Cerebellar cortex (tissue), 1 donor: ENCODE measurements at regions not wholly inside any gene's neighbourhood (a gene's known extent, or its start where the extent isn't known, plus 50 kb on each side); places are given as distances from the start of the nearest gene placed in this dataset.

Experiments
- DNase-seq: peaks from one replicate; pipeline ENCODE4 v3.0.0-alpha.2; 2015; ENCODE audit warnings: low spot score

DNA sequence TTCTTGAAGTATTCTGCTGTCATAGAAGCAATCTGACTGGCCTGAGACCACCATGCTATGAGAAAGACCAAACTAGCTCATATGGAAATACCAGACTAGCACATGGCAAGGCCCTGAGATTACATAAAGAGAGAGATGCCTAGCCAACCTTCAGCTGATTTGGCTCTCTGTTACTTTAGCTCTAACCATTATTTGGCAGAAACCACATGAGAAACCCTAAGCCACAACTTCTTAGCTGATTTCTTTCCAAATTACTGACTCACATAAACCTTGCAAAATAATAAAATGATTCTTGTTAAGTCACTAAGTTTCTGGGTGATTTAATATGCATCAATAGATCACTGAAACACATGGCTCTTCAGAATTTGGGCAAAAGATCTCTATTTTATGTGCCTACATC lies 295.0 kb upstream of the ZNF521 start:
- no peak for DNase-seq

DNA sequence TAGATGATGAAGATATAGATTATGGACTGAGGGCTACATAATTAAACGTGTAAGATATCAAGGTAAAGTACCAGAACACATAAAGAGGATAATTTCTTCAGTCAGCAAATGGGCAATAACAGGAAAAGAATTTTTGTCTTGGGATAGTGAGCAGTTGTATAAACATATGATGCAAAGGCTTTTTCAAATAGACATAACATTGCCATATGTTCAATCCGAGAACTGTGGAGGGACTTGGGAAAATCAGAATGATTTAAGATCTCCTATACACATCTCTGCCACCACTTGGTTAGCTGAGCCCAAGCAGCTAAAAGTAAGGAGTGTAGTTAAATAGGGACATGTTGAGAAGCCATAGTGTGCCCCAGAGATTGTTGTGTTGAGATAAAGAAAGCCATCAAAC lies 287.6 kb upstream of the ZNF521 start:
- DNase-seq = no peak

DNA sequence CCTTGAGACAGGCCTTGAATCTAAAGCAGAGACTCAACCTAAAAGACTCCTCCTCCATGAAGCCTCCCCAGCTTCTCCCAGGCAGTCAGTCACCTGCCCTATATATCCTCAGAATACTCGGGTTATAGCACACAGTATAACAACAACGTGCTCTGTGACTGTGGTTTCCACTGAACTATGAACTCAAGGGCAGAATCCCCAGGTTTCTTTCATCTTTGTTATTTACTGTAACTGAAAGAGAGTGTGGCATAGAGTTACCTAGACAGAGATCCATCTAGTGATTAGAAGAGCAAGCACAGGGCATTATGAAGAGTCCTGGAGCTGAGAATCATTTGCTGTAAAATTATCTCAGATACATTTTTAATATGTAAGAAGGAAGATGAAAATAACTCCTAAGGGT lies 281.6 kb upstream of the ZNF521 start:
- DNase-seq = no peak

DNA sequence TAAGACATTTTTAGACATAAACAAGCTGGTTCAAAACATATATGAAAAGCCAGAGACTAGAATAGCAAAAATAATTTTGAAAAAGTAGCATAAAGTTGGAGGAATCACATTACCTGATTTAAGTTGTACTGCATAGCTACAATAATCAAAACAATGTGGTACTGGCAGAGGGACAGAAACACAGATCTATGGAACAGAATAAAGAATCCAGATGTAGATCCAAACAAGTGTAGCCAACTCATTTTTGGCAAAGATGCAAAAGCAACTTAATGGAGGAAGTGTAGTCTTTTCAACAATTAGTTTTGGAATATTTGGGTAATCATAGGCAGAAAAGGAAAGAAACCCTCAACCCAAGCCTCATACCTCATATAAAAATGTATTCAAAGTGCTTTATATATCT lies 278.7 kb upstream of the ZNF521 start:
- DNase-seq = no peak

DNA sequence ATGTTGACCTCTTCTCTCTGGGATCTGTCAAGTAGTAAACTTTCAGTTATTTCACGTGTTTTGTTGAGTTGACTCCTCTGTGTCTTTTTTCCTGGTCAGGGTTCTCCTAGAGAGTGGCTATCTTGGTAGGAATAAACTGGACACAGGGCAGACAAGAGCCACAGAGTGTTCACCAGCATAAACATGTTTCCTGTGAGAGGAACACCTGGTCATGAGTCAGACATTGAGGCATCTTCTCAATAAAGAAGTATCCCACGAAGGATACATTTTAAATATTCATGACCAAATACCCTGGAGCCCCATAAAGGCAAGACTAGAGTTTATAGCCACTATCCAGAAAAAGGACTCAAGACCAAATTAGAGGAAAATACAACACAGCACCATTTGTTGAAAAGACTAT lies 269.7 kb upstream of the ZNF521 start:
- no peak for DNase-seq

DNA sequence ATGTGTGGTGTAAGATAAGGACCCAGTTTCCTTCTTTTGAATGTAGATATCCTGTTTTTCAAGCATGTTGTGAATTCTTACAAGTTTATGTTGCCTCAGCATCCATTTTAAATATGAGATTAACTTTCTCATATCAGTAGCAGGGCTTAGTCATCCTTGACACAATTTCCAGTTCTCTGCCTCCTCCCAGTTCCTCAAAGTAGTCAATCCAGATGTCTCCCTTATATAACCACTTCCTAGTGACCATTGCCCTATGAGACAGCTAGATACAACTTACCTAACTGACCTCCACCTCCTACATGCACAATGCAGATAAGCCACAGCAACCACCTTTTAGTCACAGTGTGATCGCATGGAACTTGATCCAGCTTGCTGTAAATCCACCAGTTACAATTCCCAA lies 269.2 kb upstream of the ZNF521 start:
- DNase-seq = no peak

DNA sequence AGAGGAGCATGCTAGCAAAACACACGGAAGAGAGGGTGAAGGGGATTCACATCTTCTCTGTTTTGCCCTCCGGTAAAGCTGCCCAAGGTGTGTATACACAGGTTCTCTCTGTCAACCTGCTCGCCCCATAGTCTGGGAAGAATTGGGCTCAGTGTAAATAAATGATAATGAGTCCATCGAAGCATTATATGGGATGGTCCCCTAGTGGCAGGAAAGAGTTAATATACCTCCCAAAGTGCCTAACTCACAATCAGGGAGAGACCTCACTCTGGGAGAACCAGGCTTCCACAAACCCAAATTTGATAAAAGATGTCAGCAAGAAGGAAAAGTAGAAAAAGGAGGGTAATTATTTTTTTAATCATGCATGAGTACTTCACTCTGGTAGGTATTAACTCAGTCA lies 262.2 kb upstream of the ZNF521 start:
- DNase-seq = no peak

DNA sequence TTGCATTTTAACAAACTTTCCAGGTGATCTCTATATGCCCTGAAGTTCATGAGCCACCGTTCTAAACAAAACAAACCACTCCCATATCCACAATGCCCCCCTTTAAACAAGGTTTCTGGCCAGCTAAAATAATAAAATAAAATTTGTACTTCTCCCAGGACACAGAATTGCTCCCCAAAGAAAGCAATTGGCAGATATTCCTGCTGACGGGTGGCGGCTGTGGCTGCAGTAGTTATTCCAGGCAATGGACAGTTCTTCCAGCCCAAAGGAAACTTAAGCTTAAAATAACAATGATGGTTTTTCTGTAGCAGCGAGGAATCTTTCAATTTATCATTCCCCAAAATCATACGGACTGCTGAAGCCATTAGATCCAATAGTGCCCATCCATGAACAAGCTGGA lies 260.5 kb upstream of the ZNF521 start:
- no peak for DNase-seq

DNA sequence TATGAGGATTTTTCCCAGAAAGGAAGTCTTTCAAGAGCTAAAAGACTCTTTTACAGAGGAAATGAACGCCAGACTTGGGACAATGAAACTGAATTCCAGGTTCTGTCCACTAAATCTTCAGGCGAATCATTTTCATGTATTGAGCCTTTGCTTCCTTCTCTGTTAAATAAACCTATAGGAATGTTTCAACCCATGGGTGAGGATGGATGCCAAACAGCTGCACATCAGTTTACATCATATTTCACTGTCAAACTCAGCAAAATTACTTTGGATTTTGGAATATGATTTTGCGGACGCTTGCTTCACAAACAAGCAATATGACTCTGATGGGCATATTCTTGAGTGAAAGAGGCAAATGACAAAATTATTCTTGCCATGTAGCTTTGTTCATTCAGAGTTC lies 256.1 kb upstream of the ZNF521 start:
- no peak for DNase-seq

DNA sequence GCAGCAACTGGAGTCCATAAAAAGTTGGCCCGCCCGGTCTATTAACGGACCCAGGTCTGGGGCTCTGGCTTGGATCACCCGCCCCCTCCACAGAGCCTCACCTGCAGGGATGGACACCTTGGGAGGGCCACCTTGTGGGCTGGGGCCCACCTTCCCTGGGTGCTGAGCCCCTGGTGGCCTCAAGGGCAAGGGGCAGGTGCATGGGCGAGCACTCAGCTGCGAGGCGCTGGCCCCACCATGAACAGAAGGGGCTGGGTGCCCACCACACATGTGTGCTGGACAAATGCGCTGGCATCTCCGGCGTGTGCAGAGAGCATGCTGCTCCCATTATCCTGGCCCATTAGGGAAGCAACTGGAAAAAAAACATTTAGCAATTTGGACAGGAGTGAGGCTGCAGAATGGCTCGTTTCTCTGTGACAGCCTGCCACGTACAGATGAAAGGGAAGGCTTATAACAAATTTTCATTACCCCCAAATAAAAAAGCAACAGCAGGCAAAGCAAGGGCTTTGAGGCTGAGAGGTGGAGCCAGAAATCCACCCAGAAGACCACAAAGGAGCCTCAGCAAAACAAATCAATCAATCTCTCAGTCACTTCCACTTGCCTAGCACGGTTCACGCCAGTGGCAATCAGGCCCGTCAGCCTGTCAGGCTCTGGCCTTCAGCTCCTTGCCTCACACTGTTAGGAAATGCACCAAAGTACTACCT lies 253.1 kb upstream of the ZNF521 start:
- no peak for DNase-seq

DNA sequence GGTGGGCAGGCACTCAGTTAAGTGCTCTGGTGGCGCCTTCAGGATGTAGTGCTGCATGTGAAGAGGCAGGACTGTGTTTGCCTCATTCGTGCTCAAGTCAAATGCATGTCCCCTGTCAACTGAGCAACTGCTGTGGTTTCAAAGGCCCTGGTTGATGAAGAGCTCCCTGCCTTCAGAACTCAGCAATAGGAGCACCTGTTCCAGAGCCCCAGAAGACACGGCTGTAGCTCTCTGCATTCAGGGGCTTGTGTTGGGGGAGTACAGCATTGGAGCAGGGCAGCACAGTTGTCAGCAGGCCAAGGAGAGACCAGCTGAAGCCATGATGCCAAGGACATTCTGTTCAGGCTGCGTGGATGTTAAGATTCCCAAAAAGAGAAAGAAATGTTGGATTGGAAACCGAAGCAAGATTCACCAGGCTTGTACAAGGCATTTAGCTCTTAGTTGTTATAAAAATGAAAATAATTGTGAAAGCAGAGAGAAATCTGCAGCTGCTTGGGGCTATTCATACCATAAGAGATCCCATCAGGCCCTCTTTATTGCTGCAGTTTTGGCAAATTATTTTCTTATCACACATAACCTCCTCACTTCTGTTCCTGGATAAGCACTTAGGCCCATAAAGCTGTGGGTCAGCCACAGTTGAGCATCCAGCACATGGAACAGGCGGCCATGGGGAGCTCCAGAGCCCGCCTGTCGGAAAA lies 252.4 kb upstream of the ZNF521 start:
- DNase-seq = no peak

DNA sequence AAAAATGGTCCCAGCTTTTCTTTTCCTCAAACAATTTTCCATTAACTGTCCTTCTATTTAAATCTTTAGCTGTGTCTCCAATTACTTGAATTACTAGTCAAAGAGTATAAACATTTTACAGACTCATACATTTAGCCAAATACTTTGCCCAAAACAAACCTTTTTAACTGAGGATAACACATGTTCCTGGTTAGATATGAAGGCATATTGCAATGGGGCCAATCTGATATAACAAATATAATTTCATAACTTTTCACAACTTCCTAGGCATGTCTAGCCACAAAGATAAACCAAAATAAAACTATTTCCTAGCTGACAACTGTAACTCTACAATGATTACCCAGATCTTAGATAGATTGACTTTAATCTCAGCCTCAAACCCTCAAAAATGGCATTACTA lies 247.5 kb upstream of the ZNF521 start:
- DNase-seq = no peak

DNA sequence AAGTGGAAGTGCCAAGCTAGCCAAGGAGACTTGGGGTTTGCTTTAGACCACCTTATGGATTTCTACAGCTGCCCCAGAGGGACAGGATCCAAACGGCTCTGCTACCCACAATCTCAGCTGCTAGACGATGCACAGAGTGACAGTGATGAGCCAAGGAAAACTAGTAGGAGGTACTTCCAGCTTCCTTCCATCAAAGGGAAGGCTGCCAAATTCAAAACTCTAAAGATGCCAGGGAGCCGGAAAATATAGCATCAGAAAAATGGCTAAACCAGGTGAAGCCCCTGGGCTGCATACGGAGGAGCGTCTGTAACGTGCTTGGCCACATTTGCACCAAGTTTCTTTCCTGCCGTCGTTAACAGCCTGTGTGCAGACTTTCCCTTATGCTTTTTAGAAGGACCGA lies 245.5 kb upstream of the ZNF521 start:
- no peak for DNase-seq

DNA sequence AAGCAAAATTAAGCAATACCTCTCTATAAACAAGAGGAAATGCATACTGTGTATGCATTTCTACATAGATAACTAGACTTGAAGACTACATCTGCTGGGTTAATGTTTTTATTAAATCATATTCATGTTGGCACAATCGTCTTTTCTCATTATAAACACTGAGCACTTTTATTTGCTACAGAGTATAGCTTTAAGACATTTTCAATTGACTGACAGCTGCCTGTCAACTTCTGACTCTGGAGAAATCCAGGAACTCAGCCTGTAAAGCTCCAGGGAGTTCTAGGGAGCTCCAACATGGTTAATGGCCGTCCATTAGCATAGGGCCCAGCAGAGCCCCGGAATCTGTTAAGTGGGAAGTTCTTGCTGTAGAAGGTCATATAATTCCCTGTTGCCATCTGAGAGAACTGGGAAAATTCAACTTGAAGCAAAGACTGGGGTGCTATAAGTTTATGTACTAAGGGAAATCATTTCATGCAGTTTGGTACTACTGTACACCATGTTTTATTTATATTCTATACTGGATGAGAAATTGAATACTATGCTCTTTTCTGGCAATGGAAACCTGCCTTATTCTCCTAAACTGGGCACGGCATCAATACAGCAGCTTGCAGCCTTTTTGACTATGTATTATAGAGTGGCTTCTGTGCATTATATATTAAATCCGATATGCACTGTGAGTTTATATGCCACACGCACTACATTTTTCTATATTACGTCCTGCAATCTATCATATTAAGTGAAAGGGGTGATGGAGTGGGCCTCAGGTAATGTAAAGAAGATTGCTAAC lies 243.5 kb upstream of the ZNF521 start:
- no peak for DNase-seq

DNA sequence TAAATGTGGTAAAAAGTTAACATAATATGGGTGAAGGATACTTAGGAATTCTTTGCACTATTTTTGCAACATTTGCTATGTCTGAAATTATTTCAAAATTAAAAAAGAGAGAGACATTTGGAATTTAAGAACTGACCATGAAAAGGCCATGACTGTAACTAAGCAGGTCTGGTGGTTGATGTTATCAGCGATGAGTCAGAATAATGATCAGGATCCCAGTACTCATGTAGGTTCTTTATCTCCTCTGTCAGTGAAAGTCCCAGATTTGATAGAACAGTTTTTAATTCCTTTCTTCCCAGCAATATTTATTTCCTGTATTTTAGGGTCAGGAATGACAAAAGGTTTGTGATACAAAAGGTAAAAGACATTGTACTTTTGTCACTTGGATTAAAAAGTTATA lies 242.4 kb upstream of the ZNF521 start:
- no peak for DNase-seq

DNA sequence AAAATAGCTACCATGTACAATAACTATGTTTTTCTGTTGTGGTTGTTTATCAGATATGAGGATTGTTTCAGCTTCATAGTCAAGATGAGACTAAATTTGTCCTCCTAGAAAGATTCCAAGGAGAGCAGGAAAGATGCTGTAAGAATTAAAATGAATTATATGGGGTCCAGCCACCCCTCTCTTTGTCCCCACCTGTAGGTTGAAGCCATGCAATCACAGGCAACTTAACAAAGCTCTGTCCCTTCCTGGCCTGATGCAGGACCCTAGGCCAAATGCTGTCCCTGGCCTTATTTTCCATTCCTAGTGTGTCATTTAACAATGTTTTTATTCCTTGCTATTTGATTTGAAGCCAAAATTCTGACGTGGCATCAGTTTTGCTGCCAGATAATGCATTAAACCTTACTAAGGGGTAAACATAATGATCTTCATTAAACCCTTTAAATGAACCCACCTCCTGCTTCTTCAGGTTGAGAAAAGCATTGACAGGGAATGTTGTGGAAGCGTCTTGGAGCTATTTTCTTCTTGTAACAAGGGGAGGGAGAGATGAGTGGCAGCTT lies 240.9 kb upstream of the ZNF521 start:
- DNase-seq = no peak

DNA sequence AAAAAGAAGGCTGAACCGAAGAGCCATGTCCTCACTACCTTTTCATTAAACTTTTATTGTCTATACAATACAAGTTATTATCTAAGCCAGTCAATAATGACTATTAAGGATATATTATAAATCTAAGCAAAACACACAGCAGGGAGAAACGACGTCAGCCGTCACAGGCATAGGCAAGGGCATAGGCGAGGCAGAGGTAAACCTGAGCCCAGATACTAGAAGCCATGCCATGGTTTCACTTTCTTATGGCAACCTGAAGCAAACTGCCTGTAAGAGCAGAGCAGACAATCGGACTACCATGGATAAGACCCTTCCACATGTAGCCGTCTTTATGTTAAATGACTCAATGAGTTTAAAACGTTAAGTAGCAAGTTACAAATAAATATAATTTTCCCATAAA lies 238.5 kb upstream of the ZNF521 start:
- no peak for DNase-seq

DNA sequence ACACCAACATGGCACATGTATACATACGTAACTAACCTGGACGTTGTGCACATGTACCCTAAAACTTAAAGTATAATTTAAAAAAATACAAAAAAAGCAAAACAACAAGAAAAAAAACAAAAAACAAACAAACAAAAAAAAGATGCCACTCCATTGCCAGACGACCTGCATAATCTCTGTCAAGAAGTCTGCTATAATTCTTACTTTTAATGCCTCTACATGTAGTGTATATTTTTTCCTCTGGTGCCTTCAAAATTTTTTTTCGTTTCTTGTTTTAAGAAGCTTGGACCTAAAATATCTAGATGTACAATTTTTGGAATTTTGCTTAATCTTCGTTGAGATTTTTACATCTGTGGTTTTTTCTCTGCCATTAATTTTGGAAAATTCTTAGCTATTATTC lies 235.6 kb upstream of the ZNF521 start:
- DNase-seq = no peak

DNA sequence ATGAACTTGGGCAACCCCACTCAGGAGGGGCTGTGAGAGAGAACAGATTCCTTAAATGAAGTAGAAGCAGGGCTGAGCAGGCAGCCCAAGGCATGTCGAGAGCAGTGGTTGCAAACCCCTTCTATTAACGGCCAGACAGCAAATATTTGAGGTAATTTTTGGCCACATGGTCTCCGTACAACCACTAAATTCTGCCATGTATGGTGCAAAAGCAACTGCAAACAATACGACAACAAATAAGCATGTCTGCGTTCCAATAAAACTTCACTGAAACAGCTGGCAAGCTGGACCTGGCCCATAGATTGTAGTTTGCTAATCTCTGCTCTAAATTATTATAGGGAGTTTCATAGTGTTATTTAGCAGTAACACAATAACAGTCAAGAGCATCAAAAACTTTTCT lies 217.0 kb upstream of the ZNF521 start:
- no peak for DNase-seq

DNA sequence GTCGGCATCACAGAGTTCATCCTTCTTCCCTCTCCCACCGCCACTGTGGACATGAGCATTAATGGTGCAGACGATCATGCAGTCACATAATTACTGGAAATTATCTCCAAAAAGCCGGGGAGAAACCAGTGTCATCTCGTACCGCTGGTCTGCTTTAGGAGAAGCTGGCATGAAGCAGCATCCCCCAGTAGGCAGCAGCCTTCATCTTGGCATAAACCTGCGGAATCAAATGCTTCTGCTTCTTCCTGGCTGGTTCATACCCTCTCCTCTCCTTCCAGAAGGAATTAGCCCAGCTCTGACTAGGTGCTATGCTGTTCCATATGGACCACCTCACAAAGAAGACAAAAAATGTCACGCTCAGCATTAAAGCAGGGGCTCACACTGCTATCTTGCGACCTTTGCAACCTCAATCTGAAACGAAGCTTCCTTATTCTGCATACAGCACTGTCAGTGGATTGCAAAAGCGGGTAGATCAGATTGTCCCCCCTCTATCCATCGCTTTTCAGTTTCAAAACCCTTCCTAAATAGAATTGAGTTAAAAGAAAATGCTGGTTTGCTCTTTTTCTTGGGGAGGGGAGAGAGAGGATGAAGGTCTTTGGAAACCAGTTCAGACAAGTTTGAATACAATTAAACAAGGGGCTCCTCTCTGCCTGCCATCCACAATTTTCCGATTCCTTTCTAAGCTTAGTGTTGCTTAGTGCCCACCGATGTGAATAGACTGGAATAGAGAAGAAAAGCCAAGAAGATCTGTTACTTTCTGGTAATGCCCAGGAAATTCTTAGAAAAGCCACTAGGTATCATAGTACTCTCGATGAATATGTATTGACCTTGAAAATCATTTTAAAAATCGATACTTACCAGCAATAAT lies 212.1 kb upstream of the ZNF521 start:
- peak; percentile 61 for DNase-seq

DNA sequence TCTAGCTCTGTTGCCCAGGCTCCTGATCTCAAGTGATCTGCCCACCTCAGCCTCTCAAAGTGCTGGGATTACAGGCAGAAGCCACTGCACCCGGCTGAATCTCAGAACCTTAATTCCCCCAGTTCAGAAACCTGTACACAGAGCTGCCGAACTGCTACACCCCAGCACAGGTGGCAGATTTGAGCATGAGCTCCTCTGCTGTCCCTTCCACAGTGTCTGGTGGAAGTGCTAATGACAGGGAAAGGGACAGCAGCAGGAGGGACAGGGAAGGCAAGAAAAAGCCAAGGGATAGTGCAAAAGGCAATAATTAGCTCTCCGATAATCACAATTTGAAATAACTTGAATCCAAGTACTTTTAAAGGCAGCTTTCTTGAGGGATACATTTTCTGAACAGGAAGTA lies 211.4 kb upstream of the ZNF521 start:
- peak; percentile 72 for DNase-seq

DNA sequence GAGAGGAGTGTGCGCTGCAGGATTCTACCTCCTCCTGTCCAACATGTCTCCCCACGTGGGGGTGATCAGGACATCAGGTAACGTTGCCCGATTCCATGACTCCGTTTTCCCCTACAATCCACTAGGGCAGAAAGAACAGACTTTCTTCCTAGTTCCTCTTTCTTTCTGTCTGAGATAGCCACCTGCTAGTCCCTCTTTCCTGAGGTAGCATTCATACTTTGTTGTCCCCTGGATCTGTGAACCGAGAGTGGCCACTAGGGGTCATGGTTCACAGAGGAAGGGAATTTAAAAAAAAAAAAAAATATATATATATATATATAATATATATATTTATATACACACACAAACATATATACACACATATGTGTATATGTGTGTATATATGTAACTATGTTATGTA lies 210.0 kb upstream of the ZNF521 start:
- peak; percentile 16 for DNase-seq
